WTC11 (cell line): ENCODE measurements at regions not wholly inside any gene's neighbourhood (a gene's known extent, or its start where the extent isn't known, plus 50 kb on each side); places are given as distances from the start of the nearest gene placed in this dataset.

ENCODE experiments used
- ATAC-seq: fragments of 200-7000 bp; cut with Tn5 transposase; 2 replicates; pipeline ENCODE4 v1.10.0; 2021; ENCODE audit warnings: mild to moderate bottlenecking, moderate library complexity
- CTCF ChIA-PET: fragments of 300-600 bp; sonication (Branson Sonifier 250); formaldehyde crosslinking; loops from one replicate; lab custom pipeline; 2021; ENCODE audit warnings: antibody characterized with exemption; lab: Charles Lee
- POLR2A ChIA-PET: fragments of 350-600 bp; sonication (Branson Sonifier 250); formaldehyde crosslinking; loops from one replicate; lab custom pipeline; 2021; ENCODE audit warnings: antibody characterized with exemption; lab: Charles Lee
- DNase-seq: peaks from one replicate; pipeline ENCODE4 v3.0.0; 2021; ENCODE audit warnings: low spot score
- H3K27ac Mint-ChIP-seq: 2 replicates; pipeline ENCODE4 v1.8.0; 2021; ENCODE audit warnings: mixed read lengths
- H3K27me3 Mint-ChIP-seq: 2 replicates; pipeline ENCODE4 v1.8.0; 2021; ENCODE audit warnings: low read depth, mild to moderate bottlenecking, moderate library complexity, mixed read lengths
- H3K36me3 Mint-ChIP-seq: 2 replicates; pipeline ENCODE4 v1.8.0; 2021; ENCODE audit warnings: mixed read lengths
- H3K4me1 Mint-ChIP-seq: 2 replicates; pipeline ENCODE4 v1.8.0; 2022; ENCODE audit warnings: mixed read lengths
- H3K4me3 Mint-ChIP-seq: 2 replicates; pipeline ENCODE4 v1.8.0; 2021; ENCODE audit warnings: mild to moderate bottlenecking, moderate library complexity, mixed read lengths
- H3K9me3 Mint-ChIP-seq: 2 replicates; pipeline ENCODE4 v1.8.0; 2021; ENCODE audit warnings: mixed read lengths
- ELF4 ChIP-seq: sonication (generic); formaldehyde crosslinking; IDR thresholded peaks from 2 replicates; pipeline ENCODE4 v1.8.1; 2022; ENCODE audit warnings: low read depth, mild to moderate bottlenecking, moderate library complexity, missing genetic modification reagents
- EMX1 ChIP-seq: fragments of 250-450 bp; sonication (Bioruptor Pico); IDR thresholded peaks from 2 replicates; pipeline ENCODE4 v1.8.0; 2021; ENCODE audit warnings: mild to moderate bottlenecking
- FOXP1 ChIP-seq: sonication (generic); formaldehyde crosslinking; IDR thresholded peaks from 2 replicates; pipeline ENCODE4 v1.8.0; 2022; ENCODE audit warnings: missing genetic modification reagents, mild to moderate bottlenecking, moderate library complexity, borderline replicate concordance
- GRHL2 ChIP-seq: fragments of 250-450 bp; sonication (Bioruptor Pico); IDR thresholded peaks from 2 replicates; pipeline ENCODE4 v1.8.0; 2022; ENCODE audit warnings: mild to moderate bottlenecking, moderate library complexity; ENCODE audit not compliant: insufficient replicate concordance, severe bottlenecking
- JAZF1 ChIP-seq: fragments of 250-450 bp; sonication (Bioruptor Pico); IDR thresholded peaks from 2 replicates; pipeline ENCODE4 v1.9.0; 2021; ENCODE audit warnings: moderate library complexity, mild to moderate bottlenecking, inconsistent platforms
- JUN ChIP-seq: sonication (generic); formaldehyde crosslinking; IDR thresholded peaks from 2 replicates; pipeline ENCODE4 v1.8.0; 2023; ENCODE audit warnings: mild to moderate bottlenecking, missing genetic modification reagents
- MLX ChIP-seq: sonication (generic); formaldehyde crosslinking; IDR thresholded peaks from 2 replicates; pipeline ENCODE4 v1.8.1; 2023; ENCODE audit warnings: mild to moderate bottlenecking, missing genetic modification reagents, moderate library complexity
- MYBL2 ChIP-seq: sonication (generic); formaldehyde crosslinking; IDR thresholded peaks from 2 replicates; pipeline ENCODE4 v1.8.1; 2023; ENCODE audit warnings: mild to moderate bottlenecking, moderate library complexity, missing genetic modification reagents
- OVOL2 ChIP-seq: fragments of 250-450 bp; sonication (Bioruptor Pico); IDR thresholded peaks from 2 replicates; pipeline ENCODE4 v1.9.0; 2021; ENCODE audit warnings: mild to moderate bottlenecking, borderline replicate concordance
- PRDM15 ChIP-seq: sonication (generic); formaldehyde crosslinking; IDR thresholded peaks from 2 replicates; pipeline ENCODE4 v1.8.0; 2022; ENCODE audit warnings: missing genetic modification reagents
- PRRX2 ChIP-seq: fragments of 250-450 bp; sonication (Bioruptor Pico); IDR thresholded peaks from 2 replicates; pipeline ENCODE4 v1.8.0; 2021; ENCODE audit warnings: mild to moderate bottlenecking
- RELA ChIP-seq: sonication (generic); formaldehyde crosslinking; IDR thresholded peaks from 2 replicates; pipeline ENCODE4 v1.8.1; 2022; ENCODE audit warnings: missing genetic modification reagents, mild to moderate bottlenecking, borderline replicate concordance
- RORB ChIP-seq: fragments of 250-450 bp; sonication (Bioruptor Pico); IDR thresholded peaks from 2 replicates; pipeline ENCODE4 v1.9.0; 2021; ENCODE audit warnings: mild to moderate bottlenecking
- TEAD4 ChIP-seq: sonication (generic); formaldehyde crosslinking; IDR thresholded peaks from 2 replicates; pipeline ENCODE4 v1.8.0; 2022; ENCODE audit warnings: mild to moderate bottlenecking, missing genetic modification reagents
- TP53 ChIP-seq: sonication (generic); formaldehyde crosslinking; IDR thresholded peaks from 2 replicates; pipeline ENCODE4 v1.8.1; 2023; ENCODE audit warnings: mild to moderate bottlenecking, missing genetic modification reagents
- ZMAT4 ChIP-seq: fragments of 250-450 bp; sonication (Bioruptor Pico); IDR thresholded peaks from 2 replicates; pipeline ENCODE4 v1.9.0; 2021; ENCODE audit warnings: mild to moderate bottlenecking
- ZNF219 ChIP-seq: sonication (generic); formaldehyde crosslinking; IDR thresholded peaks from 2 replicates; pipeline ENCODE4 v1.8.0; 2023; ENCODE audit warnings: missing genetic modification reagents, mild to moderate bottlenecking, borderline replicate concordance
- ZNF232 ChIP-seq: sonication (generic); formaldehyde crosslinking; IDR thresholded peaks from 2 replicates; pipeline ENCODE4 v1.8.0; 2022; ENCODE audit warnings: mild to moderate bottlenecking, missing genetic modification reagents
- ZNF317 ChIP-seq: sonication (generic); formaldehyde crosslinking; IDR thresholded peaks from 2 replicates; pipeline ENCODE4 v1.8.1; 2023; ENCODE audit warnings: low read depth, mild to moderate bottlenecking, moderate library complexity, missing genetic modification reagents, borderline replicate concordance
- ZNF512 ChIP-seq: sonication (generic); formaldehyde crosslinking; IDR thresholded peaks from 2 replicates; pipeline ENCODE4 v1.8.1; 2022; ENCODE audit warnings: missing genetic modification reagents, borderline replicate concordance
- TF ChIP-seq, protein P1 (sequence below): fragments of 250-450 bp; sonication (Bioruptor Pico); conservative IDR thresholded peaks from 2 replicates; pipeline ENCODE4 v1.9.0; 2021; ENCODE audit warnings: mild to moderate bottlenecking
- TF ChIP-seq, protein P2 (sequence below): sonication (generic); formaldehyde crosslinking; IDR thresholded peaks from 2 replicates; pipeline ENCODE4 v1.8.0; 2023; ENCODE audit warnings: missing genetic modification reagents
- TF ChIP-seq, protein P3 (sequence below): sonication (generic); formaldehyde crosslinking; IDR thresholded peaks from 2 replicates; pipeline ENCODE4 v1.8.1; 2022; ENCODE audit warnings: low read depth, mild to moderate bottlenecking, moderate library complexity, missing genetic modification reagents, borderline replicate concordance
- TF ChIP-seq, protein P4 (sequence below): sonication (generic); formaldehyde crosslinking; conservative IDR thresholded peaks from 2 replicates; pipeline ENCODE4 v1.8.1; 2022; ENCODE audit warnings: mild to moderate bottlenecking, missing genetic modification reagents

GRCh38 chr16:77531752-77532151, 96.9 kb upstream of the ADAMTS18 start:
- ChIA-PET POLR2A (no interaction called here), CTCF (no interaction called here)
- Mint-ChIP-seq H3K4me1 (peaks cover 4% of the 10 kb centered on the region), H3K36me3 (0 out of 2 replicates have a peak, but pooled peaks cover 2% of the 10 kb centered on the region), H3K4me3 (no peak overlapping the region), H3K9me3 (peaks cover 7% of the 10 kb centered on the region), H3K27me3 (peaks cover 3% of the 10 kb centered on the region; the same call in 1 of the 2 replicates), H3K27ac (no peak overlapping the region)
- TF ChIP-seq MLX (no peak), EMX1 (CRISPR knock-in tag) (no peak), JUN (CRISPR knock-in tag) (no peak), RELA (CRISPR knock-in tag) (no peak), ZNF219 (no peak), ZMAT4 (no peak), ELF4 (CRISPR knock-in tag) (no peak), PRRX2 (no peak), FOXP1 (CRISPR knock-in tag) (no peak), TP53 (CRISPR knock-in tag) (no peak), ZNF512 (CRISPR knock-in tag) (no peak), MYBL2 (CRISPR knock-in tag) (no peak), OVOL2 (CRISPR knock-in tag) (no peak)
- TF ChIP-seq, protein P1, sequence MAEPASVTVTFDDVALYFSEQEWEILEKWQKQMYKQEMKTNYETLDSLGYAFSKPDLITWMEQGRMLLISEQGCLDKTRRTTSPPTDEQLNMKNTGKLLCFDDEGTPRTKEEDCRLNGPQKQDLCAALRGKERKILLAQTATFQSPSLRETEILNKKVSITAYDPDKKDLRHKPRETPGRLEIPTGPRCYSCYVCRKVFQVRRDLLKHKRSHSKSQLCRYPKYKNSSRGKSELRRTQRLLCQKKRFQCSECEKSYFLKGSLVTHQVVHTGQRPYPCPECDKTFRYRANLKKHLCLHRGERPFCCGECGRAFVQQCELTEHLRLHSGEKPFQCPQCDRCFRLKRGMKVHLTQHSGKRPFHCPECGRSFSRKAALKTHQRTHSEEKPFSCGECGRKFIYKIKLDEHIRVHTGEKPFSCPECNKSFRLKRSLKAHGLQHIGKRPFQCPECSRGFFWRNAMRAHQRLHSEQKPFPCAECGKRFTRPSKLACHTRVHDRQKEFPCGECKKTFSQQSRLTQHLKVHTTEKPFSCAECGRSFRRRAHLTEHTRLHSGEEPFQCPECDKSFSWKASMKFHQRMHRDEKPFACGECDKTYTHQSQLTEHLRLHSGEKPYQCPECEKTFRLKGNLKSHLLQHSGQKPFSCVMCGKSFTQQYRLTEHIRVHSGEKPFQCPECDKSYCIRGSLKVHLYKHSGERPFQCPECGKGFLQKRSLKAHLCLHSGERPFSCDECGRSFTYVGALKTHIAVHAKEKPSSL (CRISPR knock-in tag) = no peak
- TF ChIP-seq, protein P2, sequence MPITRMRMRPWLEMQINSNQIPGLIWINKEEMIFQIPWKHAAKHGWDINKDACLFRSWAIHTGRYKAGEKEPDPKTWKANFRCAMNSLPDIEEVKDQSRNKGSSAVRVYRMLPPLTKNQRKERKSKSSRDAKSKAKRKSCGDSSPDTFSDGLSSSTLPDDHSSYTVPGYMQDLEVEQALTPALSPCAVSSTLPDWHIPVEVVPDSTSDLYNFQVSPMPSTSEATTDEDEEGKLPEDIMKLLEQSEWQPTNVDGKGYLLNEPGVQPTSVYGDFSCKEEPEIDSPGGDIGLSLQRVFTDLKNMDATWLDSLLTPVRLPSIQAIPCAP (CRISPR knock-in tag) = no peak
- TF ChIP-seq, protein P3, sequence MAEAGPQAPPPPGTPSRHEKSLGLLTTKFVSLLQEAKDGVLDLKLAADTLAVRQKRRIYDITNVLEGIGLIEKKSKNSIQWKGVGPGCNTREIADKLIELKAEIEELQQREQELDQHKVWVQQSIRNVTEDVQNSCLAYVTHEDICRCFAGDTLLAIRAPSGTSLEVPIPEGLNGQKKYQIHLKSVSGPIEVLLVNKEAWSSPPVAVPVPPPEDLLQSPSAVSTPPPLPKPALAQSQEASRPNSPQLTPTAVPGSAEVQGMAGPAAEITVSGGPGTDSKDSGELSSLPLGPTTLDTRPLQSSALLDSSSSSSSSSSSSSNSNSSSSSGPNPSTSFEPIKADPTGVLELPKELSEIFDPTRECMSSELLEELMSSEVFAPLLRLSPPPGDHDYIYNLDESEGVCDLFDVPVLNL = no peak
- DNase-seq (no peak), ATAC-seq (no peak)

DNA sequence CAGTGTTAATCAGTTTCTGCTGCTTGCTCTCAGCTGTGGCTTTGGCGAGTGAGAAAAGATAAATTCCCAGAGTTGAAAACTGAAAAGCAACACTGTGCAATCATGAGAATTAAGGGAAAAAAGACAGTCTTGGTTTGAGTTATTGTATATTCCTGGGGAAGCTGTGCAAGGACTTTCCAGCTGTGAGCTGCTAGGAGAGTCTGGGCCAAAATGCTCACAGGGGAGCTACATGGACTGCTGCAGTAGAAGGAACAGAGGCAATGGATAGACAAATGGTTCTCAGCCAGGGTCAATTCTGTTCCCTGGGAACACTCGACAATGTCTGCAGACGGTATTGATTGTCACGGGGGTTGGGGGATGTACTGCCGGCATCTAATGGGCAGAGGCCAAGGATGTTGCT, 102.0 kb upstream of the ADAMTS18 start:
- H3K4me3 Mint-ChIP-seq = no peak overlapping the region
- peaks cover 2% of the 10 kb centered on the region; the same call in 1 of the 2 replicates for H3K27me3 Mint-ChIP-seq
- ATAC-seq (no peak), DNase-seq (no peak)
- ChIA-PET POLR2A (no interaction called here), CTCF (no interaction called here)
- no peaks in the 10 kb centered on the region for H3K9me3 Mint-ChIP-seq
- no peaks in the 10 kb centered on the region for H3K36me3 Mint-ChIP-seq
- peaks cover 21% of the 10 kb centered on the region for H3K4me1 Mint-ChIP-seq
- H3K27ac Mint-ChIP-seq = no peak overlapping the region
- TF ChIP-seq TEAD4 (CRISPR knock-in tag) (no peak), ZNF232 (no peak), PRDM15 (CRISPR knock-in tag) (no peak), RORB (CRISPR knock-in tag) (no peak), MLX (no peak), JAZF1 (CRISPR knock-in tag) (no peak), ZNF317 (CRISPR knock-in tag) (no peak), GRHL2 (CRISPR knock-in tag) (no peak)
- TF ChIP-seq, protein P4, sequence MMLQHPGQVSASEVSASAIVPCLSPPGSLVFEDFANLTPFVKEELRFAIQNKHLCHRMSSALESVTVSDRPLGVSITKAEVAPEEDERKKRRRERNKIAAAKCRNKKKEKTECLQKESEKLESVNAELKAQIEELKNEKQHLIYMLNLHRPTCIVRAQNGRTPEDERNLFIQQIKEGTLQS (CRISPR knock-in tag) = no peak
